ENCODE measurements at regions not wholly inside any gene's neighbourhood (a gene's known extent, or its start where the extent isn't known, plus 50 kb on each side); places are given as distances from the start of the nearest gene placed in this dataset.

DNA sequence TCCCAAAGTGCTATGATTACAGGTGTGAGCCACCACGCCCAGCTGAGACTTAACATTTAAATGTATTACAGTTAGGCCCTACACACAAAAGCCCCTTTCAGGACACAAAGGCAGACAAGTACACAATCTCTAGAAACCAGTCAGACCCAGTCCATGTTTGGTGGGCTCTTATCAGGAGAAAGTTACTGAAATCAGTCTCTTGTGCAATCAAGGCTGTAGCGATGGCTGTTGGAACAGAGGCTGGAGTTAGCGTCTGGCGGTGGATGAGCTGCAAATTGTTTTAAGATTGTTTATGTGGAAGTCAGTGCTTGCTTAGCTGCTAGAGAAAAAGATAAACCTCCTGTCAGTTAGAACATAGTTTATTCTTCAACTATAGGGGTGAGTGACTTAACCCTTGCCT, 89.5 kb upstream of the SNRPN start:
- no peak for TF ChIP-seq EZH2phosphoT487 (IDR thresholded peaks at IDR 0.05; ENCODE audit: borderline replicate concordance, low read length)
- TF ChIP-seq, protein P1, sequence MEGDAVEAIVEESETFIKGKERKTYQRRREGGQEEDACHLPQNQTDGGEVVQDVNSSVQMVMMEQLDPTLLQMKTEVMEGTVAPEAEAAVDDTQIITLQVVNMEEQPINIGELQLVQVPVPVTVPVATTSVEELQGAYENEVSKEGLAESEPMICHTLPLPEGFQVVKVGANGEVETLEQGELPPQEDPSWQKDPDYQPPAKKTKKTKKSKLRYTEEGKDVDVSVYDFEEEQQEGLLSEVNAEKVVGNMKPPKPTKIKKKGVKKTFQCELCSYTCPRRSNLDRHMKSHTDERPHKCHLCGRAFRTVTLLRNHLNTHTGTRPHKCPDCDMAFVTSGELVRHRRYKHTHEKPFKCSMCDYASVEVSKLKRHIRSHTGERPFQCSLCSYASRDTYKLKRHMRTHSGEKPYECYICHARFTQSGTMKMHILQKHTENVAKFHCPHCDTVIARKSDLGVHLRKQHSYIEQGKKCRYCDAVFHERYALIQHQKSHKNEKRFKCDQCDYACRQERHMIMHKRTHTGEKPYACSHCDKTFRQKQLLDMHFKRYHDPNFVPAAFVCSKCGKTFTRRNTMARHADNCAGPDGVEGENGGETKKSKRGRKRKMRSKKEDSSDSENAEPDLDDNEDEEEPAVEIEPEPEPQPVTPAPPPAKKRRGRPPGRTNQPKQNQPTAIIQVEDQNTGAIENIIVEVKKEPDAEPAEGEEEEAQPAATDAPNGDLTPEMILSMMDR (IDR thresholded peaks at IDR 0.05; ENCODE audit: low read depth, low read length, poor library complexity, severe bottlenecking) = no peak

Data from DOHH2 (cell line).